ENCODE measurements at regions not wholly inside any gene's neighbourhood (a gene's known extent, or its start where the extent isn't known, plus 50 kb on each side); places are given as distances from the start of the nearest gene placed in this dataset.

- Histone ChIP-seq H3K4me3 (no peak overlapping the region), H3K36me3 (no peaks in the 10 kb centered on the region), H3K27ac (no peak overlapping the region), H3K9me3 (no peaks in the 10 kb centered on the region), H3K4me1 (no peaks in the 10 kb centered on the region), H3K27me3 (no peaks in the 10 kb centered on the region)
- intact Hi-C loops (cut with DNase I; ENCODE audit: low total_unique reads) = no loop called here
- no peak for DNase-seq
- in situ Hi-C loops (cut with MboI; ENCODE audit: low sequenced_read_pairs in 4 of 4) = no loop called here
- TF ChIP-seq POLR2A (IDR thresholded peaks at IDR 0.05) = no peak
- no peak for TF ChIP-seq CTCF (IDR thresholded peaks at IDR 0.05 in 4 of 5, conservative IDR thresholded peaks at IDR 0.05 in 1 of 5)
- no peak for ATAC-seq
These were observed 1027.3 kb downstream of the PCDH18 start for GRCh38 chr4:136505020-136505419.

- ATAC-seq = no peak
These were observed 1036.4 kb downstream of the PCDH18 start for GRCh38 chr4:136495851-136496250.

GRCh38 chr4:136495076-136495475, 1037.2 kb downstream of the PCDH18 start:
- in situ Hi-C loops (cut with MboI; ENCODE audit: low sequenced_read_pairs in 4 of 4) (no loop called here), intact Hi-C loops (cut with DNase I; ENCODE audit: low total_unique reads) (no loop called here)
- no peaks in the 10 kb centered on the region for H3K4me1 ChIP-seq
- no peak overlapping the region for H3K27ac ChIP-seq
- H3K36me3 ChIP-seq = no peaks in the 10 kb centered on the region
- H3K4me3 ChIP-seq = no peak overlapping the region
- TF ChIP-seq POLR2A (IDR thresholded peaks at IDR 0.05) (no peak), CTCF (IDR thresholded peaks at IDR 0.05 in 4 of 5, conservative IDR thresholded peaks at IDR 0.05 in 1 of 5) (no peak)
- no peaks in the 10 kb centered on the region for H3K27me3 ChIP-seq
- DNase-seq (no peak), ATAC-seq (no peak)
- no peaks in the 10 kb centered on the region for H3K9me3 ChIP-seq

More at GRCh38 chr4:136495851-136496250, 1036.4 kb downstream of the PCDH18 start:
- H3K9me3 ChIP-seq = no peaks in the 10 kb centered on the region
- DNase-seq = no peak
- in situ Hi-C loops (cut with MboI; ENCODE audit: low sequenced_read_pairs in 4 of 4) = no loop called here
- no peak overlapping the region for H3K27ac ChIP-seq
- H3K27me3 ChIP-seq = no peaks in the 10 kb centered on the region
- TF ChIP-seq POLR2A (IDR thresholded peaks at IDR 0.05) (no peak), CTCF (IDR thresholded peaks at IDR 0.05 in 4 of 5, conservative IDR thresholded peaks at IDR 0.05 in 1 of 5) (no peak)
- H3K4me1 ChIP-seq = no peaks in the 10 kb centered on the region
- intact Hi-C loops (cut with DNase I; ENCODE audit: low total_unique reads) = no loop called here
- H3K4me3 ChIP-seq = no peak overlapping the region
- H3K36me3 ChIP-seq = no peaks in the 10 kb centered on the region

- DNase-seq = no peak
- intact Hi-C loops (cut with DNase I; ENCODE audit: low total_unique reads) = no loop called here
- TF ChIP-seq POLR2A (IDR thresholded peaks at IDR 0.05) (no peak), CTCF (IDR thresholded peaks at IDR 0.05 in 4 of 5, conservative IDR thresholded peaks at IDR 0.05 in 1 of 5) (no peak)
These were observed 1043.2 kb downstream of the PCDH18 start for GRCh38 chr4:136489101-136489500.

GRCh38 chr4:136484996-136485395, 1047.3 kb downstream of the PCDH18 start:
- Histone ChIP-seq H3K36me3 (no peaks in the 10 kb centered on the region), H3K4me1 (no peaks in the 10 kb centered on the region), H3K9me3 (no peaks in the 10 kb centered on the region), H3K4me3 (no peak overlapping the region), H3K27ac (no peak overlapping the region), H3K27me3 (no peaks in the 10 kb centered on the region)
- DNase-seq = no peak
- intact Hi-C loops (cut with DNase I; ENCODE audit: low total_unique reads) (no loop called here), in situ Hi-C loops (cut with MboI; ENCODE audit: low sequenced_read_pairs in 4 of 4) (no loop called here)
- no peak for ATAC-seq
- TF ChIP-seq POLR2A (IDR thresholded peaks at IDR 0.05) = no peak
- no peak for TF ChIP-seq CTCF (IDR thresholded peaks at IDR 0.05 in 4 of 5, conservative IDR thresholded peaks at IDR 0.05 in 1 of 5)

More at GRCh38 chr4:136489101-136489500, 1043.2 kb downstream of the PCDH18 start:
- Histone ChIP-seq H3K9me3 (no peaks in the 10 kb centered on the region), H3K36me3 (no peaks in the 10 kb centered on the region), H3K27me3 (no peaks in the 10 kb centered on the region), H3K4me3 (no peak overlapping the region), H3K27ac (no peak overlapping the region), H3K4me1 (no peaks in the 10 kb centered on the region)
- no peak for ATAC-seq
- in situ Hi-C loops (cut with MboI; ENCODE audit: low sequenced_read_pairs in 4 of 4) = no loop called here
